NCI-H2196 treated with DMSO at 0.1 percent for 48 hours (cell line): ENCODE measurements at regions not wholly inside any gene's neighbourhood (a gene's known extent, or its start where the extent isn't known, plus 50 kb on each side); places are given as distances from the start of the nearest gene placed in this dataset.

Experiments used
- DNase-seq: peaks from one replicate; lab custom pipeline; 2025; ENCODE audit not compliant: unreplicated experiment; lab: John Stamatoyannopoulos, UW

DNA sequence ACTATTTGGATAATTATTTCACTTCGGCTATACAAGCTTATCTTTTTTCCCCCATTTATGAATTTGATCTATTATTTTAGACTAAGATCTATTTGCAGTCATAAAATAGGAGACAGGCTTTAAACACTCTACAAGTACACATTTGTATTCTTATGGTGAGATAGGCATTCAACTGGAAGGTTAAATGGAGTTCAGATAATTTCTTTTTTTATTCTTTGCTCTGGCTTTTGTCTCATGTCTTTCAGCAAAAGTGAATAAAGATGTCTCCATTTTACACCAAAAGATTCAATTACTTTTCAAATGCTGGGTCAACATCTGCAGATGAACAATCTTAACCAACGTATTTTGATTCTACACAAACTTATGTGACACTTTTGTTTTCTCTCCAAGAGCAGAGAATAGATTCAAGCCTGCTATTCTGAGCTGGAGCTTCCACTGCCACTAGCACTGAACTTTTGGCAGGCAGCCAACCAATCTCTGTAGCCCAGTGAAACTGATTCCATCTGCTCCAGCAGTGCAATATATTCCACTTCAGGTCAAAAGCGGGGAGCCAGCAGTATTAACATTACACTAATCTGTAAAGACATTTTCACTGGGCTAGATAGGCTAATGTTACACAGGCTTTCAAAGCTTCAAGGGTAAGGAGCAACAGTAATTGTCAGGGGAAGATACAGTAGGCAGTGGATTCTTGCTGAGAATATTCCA lies 452.0 kb upstream of the ZNF608 start:
- peak; percentile 69 for DNase-seq

DNA sequence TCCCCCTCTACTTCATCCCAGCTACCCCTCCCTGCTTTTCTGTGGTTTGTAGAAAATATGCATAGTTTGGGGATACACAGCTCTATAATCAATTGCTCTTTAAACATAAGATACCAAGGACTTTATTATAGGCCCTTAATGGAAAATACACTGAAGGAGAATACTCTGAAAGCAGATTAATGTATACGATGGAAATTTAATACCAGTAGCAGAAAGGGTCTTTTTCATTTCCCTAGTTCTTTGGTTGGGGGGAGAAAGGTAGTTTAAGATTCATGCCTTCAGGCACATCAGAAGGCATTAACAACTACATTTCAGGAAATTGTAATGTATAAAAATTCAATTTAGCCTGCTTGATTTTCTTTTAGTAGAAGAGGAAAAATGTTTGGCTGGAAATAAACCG lies 452.9 kb upstream of the ZNF608 start:
- DNase-seq: no peak

DNA sequence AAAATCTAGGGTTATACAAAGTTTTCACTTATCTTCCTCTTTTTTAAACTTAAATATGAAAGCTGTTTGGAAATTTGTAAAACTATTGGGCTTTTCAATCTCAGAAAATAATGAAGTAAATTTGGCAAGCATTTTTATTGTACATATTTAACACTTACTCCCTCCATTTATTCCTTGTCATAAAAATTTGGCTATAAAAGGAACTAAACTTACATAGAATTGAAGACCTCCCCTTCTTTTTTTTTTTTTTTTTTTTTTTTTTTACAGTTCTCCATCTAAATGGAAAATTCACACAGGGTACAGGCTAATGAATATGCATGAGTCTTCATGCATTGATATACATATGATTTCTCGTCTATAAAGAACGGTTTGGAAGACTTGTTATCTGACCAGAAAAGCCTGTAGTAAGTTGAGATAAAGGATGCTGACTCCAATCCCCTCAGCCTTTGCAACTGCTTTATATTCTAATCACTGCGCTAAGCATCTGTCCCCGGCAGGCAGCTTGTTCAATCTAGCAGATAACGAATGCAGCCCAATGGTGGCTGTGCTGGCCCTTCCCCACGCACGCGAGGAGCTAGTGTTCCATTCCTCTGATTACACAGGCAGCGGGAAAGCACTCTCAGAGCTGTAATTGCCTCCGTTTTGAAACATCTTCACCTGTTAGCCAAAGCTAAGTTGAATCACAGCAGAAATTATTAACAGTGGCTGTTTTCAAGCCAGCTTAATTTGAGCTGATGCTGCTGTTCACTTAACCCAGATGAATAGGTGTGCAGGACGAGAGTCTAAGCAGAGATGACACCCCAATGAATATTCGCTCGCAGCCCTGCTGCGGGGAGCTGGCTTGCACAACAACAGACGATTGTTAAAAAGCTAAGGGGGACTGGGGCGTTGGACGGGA lies 453.8 kb upstream of the ZNF608 start:
- no peak for DNase-seq

DNA sequence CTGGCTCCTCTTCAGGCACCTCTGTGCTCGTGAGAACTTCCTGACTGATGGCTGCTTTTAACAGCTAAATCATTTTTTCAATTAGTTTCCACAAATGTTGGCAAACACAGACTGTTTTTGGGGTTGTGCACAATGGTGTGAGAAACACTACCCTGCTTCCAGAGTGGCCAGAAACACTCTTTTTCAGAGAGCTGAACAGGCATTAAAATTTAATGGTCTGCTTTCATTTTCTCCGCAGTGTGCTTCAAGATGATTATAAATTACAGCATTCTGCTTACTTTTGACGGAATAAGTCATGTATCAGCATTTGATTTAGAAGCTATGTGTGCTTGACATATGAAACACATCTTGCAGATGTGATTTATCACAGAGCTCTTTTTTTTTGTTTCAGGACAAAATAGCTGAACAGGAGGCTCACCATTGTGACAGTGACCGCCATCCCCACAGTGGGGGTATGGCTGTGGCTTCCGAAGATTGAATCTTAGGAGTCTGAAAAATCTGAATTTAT lies 454.5 kb upstream of the ZNF608 start:
- no peak for DNase-seq

DNA sequence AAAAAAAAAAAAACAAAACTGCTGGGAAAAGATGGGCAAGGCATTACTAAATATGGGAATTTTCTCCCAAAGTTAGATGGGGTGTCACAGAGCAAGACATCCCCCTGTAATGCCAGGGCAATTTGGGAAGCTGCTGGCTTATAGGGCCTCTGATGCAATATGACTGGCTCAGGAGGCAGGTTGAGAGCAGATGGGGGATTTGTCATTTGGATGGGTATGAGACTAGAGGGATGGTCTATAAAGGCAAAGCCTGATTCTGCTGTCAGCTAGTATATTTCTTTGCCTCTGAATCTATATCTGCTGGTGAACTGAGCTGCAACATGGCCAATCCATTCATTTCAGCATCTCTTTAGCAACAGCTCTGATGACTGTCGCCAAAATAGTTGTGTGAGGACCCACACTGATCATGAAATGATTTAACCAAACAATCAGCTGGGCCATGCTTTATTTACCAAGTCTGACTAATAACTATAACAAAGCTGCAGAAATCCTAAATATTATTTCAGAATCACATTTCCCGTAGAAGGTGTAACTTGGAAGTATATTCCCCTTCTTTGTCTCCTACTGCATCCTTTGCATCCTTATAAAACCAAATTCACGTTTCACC lies 455.1 kb upstream of the ZNF608 start:
- no peak for DNase-seq

DNA sequence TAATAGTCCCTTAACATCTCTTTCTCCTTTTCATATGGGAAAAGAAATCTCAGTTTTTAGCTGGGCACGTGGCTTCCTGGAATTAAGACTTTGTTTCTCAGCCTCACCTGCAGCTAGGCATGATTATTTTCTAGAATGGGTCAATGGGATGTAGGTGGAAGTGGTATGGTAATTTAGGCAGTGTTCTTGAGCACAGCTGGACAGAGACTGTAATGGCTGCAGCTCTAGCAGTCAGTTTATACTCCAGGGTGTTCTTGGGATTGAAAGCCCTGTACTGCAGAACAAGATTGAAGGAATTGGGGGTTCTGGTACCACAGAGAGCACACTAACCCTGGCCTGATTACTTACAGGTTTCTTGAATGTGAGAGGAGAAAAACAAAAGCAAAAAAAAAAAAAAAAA lies 455.9 kb upstream of the ZNF608 start:
- DNase-seq: no peak

DNA sequence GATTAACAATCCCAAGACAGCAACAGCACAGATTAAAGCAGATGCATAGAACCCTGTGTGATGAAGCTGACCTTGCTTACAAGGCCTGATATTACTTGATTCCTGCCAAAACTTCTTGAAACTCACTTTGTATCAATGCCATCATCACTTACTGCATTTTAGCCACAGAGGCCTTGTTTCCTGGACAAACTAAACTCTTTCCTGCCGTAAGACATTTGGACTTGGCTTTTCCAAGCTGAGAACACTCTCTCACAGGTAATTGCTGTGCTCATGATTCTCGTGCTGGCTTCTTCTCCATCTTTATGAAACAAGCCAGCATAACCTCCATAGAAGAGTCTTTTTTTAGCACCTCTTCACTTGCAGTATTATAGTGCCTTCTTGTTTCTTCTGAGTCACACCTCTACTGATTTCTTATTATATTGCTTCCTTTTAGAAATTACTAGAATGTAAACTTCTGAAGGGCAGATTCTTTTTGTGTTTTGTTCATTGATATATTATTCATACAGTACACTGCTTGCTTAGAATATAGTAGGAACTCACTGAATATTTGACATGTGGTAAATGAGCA lies 456.5 kb upstream of the ZNF608 start:
- no peak for DNase-seq

- no peak for DNase-seq
Observed at GRCh38 chr5:125203912-125204311, 457.5 kb upstream of the ZNF608 start.

- DNase-seq: no peak
Observed at GRCh38 chr5:125205601-125206225, 459.3 kb upstream of the ZNF608 start.

GRCh38 chr5:125207856-125208255 lies 461.4 kb upstream of the ZNF608 start:
- no peak for DNase-seq

DNA sequence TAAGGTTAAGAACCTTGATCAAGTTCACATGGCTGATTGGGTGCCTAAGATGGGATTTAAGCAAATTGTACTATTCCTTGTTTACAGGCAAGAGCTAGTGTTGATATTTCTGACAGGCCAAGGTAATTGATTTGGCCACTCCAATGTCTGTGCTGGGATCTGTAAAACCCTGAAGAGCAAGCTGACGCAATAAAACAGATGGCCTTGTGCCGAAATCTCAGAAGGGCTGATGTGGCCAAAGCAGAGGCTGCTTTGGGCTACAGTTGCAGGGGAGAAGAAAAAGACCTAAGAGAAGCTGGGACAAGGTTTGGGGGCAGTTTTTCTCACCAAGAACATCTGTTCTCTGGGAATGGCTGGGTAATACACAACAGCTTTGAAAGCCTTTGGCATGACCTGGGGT lies 463.2 kb upstream of the ZNF608 start:
- DNase-seq: no peak

DNA sequence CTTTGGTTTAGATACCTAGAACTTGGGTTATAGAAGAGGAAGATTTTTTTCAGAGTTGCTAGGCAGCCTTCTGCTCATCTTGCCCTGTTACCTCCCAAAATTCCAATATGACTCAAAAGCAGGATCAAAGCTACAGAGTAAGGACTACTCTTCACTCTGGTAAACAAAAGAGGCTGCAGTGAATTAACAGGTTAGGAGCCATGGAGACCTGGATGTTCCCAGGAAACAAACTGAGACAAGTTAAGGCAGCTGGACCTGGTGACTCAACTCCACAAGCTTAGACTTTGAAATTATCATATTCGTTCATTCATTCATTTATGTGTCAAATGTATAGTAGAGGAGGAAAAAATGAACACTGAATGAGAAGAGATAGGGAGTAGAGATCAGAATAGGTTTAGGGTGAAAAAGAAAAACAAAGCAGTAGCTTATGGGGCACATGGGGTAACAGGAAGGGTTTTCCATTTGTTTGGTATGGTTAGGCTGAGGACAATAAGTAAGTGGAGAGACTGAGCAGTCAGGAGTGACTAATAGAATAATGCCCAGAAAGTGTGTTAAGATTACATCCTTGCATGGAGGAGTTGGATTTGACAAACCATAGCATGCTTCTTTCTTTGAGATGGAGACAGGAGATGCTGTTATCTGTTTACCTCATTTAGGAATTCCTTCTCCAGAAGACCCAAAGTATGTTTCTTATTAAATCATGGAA lies 464.0 kb upstream of the ZNF608 start:
- DNase-seq: no peak

- DNase-seq: no peak
Observed at GRCh38 chr5:125214080-125214479, 467.6 kb upstream of the ZNF608 start.

- no peak for DNase-seq
Observed at GRCh38 chr5:125215593-125215992, 469.2 kb upstream of the ZNF608 start.

GRCh38 chr5:125219710-125220109 lies 473.3 kb upstream of the ZNF608 start:
- DNase-seq: no peak

DNA sequence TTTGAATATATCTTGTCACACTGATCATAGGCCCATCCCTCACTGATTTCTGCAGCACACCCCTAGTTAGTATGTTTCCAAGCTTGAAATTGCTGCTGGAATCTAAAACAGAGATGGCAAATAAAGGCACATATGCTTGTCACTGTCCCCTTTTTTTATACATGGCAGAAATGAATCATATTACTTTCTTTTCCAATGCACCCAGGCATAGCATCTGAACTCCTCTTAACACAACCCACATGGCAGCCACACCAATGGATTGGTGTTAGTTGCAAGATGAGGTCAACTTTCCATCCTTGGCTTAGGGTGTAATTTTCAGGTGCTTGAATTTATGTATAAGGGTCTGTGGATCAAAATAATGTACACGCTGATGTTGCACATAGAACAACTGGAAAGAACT lies 473.8 kb upstream of the ZNF608 start:
- no peak for DNase-seq

GRCh38 chr5:125222597-125223240 lies 476.3 kb upstream of the ZNF608 start:
- no peak for DNase-seq

GRCh38 chr5:125225424-125225823 lies 479.0 kb upstream of the ZNF608 start:
- no peak for DNase-seq

DNA sequence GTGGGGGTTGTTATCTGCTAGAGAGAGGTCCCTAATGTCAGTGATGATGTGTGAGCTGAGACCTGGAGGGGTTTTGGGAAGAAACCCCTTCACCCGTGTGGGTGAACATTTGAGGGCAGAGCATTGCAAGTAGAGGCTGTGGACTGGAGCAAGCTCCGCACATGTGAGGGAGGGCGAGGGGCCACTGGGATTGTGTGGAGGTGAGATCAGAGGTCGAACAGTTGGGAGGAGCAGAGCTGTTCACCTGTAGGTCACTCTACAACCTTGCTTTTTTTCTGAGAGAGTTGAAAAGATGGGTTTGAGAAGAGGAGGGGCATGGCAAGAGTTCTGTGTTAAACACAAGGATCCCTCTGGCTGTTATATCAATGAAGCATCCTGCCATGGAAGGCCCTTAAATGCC lies 480.4 kb upstream of the ZNF608 start:
- DNase-seq: no peak
